K562 (cell line): ENCODE measurements at regions not wholly inside any gene's neighbourhood (a gene's known extent, or its start where the extent isn't known, plus 50 kb on each side); places are given as distances from the start of the nearest gene placed in this dataset.
A peak's percentile ranks its signal among the peaks of the same experiment; 100 is the strongest.

Source experiments
- CEBPZ ChIP-seq: fragments of 150-350 bp; IDR thresholded peaks from 2 replicates; pipeline ENCODE4 v1.6.1; 2014; ENCODE audit warnings: low read depth, mild to moderate bottlenecking, low read length, borderline replicate concordance
- CTCF ChIP-seq, 3 experiments: IDR thresholded peaks in 2 of 3; conservative IDR thresholded peaks in 1 of 3; 2 replicates each; pipeline ENCODE4 v1.5.1; 2011 to 2012; ENCODE audit warnings: low read length in 3 of 3, mild to moderate bottlenecking in 3 of 3, control low read depth in 2 of 3, improper control_type of control experiment in 1 of 3, inconsistent platforms in 1 of 3, low read depth in 1 of 3, mixed read lengths in 1 of 3, moderate library complexity in 1 of 3; ENCODE audit not compliant: insufficient read depth in 2 of 3
- ELF2 ChIP-seq: fragments of 250-450 bp; sonication (Bioruptor Pico); IDR thresholded peaks from 2 replicates; pipeline ENCODE4 v1.5.0; 2021; ENCODE audit warnings: mild to moderate bottlenecking
- ETS1 ChIP-seq: conservative IDR thresholded peaks from 2 replicates; pipeline ENCODE4 v1.6.1; 2011; ENCODE audit warnings: low read depth, mild to moderate bottlenecking, low read length; ENCODE audit not compliant: control insufficient read depth
- EWSR1 ChIP-seq: fragments of 450-650 bp; IDR thresholded peaks from 2 replicates; pipeline ENCODE4 v1.6.1; 2018; ENCODE audit warnings: borderline replicate concordance, mild to moderate bottlenecking, low read depth, moderate library complexity; ENCODE audit not compliant: partially characterized antibody
- HDGF ChIP-seq: fragments of 450-650 bp; IDR thresholded peaks from 2 replicates; pipeline ENCODE4 v1.6.1; 2016
- HMG20A ChIP-seq: fragments of 450-650 bp; formaldehyde crosslinking; conservative IDR thresholded peaks from 2 replicates; pipeline ENCODE4 v1.4.0; 2020; ENCODE audit warnings: mild to moderate bottlenecking, mixed read lengths
- NFATC3 ChIP-seq: fragments of 450-650 bp; IDR thresholded peaks from 2 replicates; pipeline ENCODE4 v1.6.1; 2017; ENCODE audit warnings: mild to moderate bottlenecking
- NR2C1 ChIP-seq, 2 experiments: fragments of 450-650 bp; IDR thresholded peaks; 2 replicates each; pipeline ENCODE4 v1.6.1; 2017; ENCODE audit warnings: mild to moderate bottlenecking in 2 of 2, antibody characterized with exemption in 1 of 2, inconsistent platforms in 1 of 2, missing compliant biosample characterization in 1 of 2, missing genetic modification characterization in 1 of 2
- POLR2B ChIP-seq: fragments of 450-650 bp; IDR thresholded peaks from 2 replicates; pipeline ENCODE4 v1.6.1; 2018; ENCODE audit warnings: low read depth; ENCODE audit not compliant: partially characterized antibody
- PRDM10 ChIP-seq: fragments of 450-650 bp; IDR thresholded peaks from 2 replicates; pipeline ENCODE4 v1.6.1; 2018; ENCODE audit not compliant: partially characterized antibody
- TAF7 ChIP-seq: fragments of 450-650 bp; IDR thresholded peaks from 2 replicates; pipeline ENCODE4 v1.6.1; 2016; ENCODE audit warnings: missing genetic modification characterization, missing compliant biosample characterization
- TCF15 ChIP-seq: fragments of 250-450 bp; sonication (Bioruptor Pico); IDR thresholded peaks from 2 replicates; pipeline ENCODE4 v1.8.0; 2022; ENCODE audit warnings: moderate library complexity, mild to moderate bottlenecking, inconsistent platforms

GRCh38 chr3:124576565-124577493 is 153.4 kb upstream of the UMPS start (continued):
- TF ChIP-seq EWSR1 (no peak), NFATC3 (no peak), TAF7 (tag) (no peak), PRDM10 (peak; percentile 12), CEBPZ (no peak), TCF15 (CRISPR knock-in tag) (no peak), CTCF (IDR thresholded peaks at IDR 0.05 in 2 of 3, conservative IDR thresholded peaks at IDR 0.05 in 1 of 3; ENCODE audit: insufficient read depth in 2 of 3, low read depth in 1 of 3, low read length in 3 of 3) (0 out of 6 replicates have a peak, but pooled peaks of 1 of the 3 experiments have one; percentile 26), POLR2B (no peak), HMG20A (CRISPR knock-in tag) (no peak), ETS1 (no peak), HDGF (no peak), NR2C1 (IDR thresholded peaks at IDR 0.05) (no peak), NR2C1 (tag; IDR thresholded peaks at IDR 0.05) (no peak), ELF2 (CRISPR knock-in tag) (no peak)
